NCI-H146 treated with DMSO at 0.1 percent for 48 hours (cell line): ENCODE measurements at regions not wholly inside any gene's neighbourhood (a gene's known extent, or its start where the extent isn't known, plus 50 kb on each side); places are given as distances from the start of the nearest gene placed in this dataset.
A peak's percentile ranks its signal among the peaks of the same experiment; 100 is the strongest.

Source experiments
- DNase-seq: peaks from one replicate; lab custom pipeline; 2025; ENCODE audit not compliant: unreplicated experiment; lab: John Stamatoyannopoulos, UW

DNA sequence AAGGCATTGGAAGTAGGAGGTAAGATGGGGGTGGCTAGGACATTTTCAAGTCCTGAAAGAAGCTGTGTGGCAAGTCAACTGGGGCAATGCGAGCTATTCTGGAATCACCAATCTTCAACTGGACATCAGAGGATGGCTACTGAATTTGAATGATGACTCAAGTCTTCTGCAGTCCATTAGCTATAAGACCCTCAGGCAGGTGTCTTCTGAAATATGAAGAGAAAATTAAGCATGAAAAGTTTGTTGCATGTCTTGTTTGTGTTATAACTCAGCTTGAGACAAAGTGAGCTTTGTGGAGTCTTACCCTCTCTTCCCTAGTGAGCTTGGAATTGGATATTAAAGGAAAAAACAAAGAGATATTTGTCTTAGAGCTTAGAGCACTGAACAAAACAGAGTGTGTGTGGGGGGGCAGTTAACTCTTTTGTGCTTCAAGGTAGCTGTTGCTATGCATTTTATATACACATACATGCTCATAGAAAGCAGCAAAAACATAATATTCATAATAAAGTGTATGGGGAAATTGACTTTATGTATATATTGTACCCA is 979.1 kb downstream of the MCTP2 start:
- DNase-seq, result no peak

- DNase-seq, result no peak
Measured at GRCh38 chr15:95215017-95215416, 983.7 kb downstream of the MCTP2 start.

GRCh38 chr15:95226835-95227234 is 995.5 kb downstream of the MCTP2 start:
- DNase-seq, result no peak

DNA sequence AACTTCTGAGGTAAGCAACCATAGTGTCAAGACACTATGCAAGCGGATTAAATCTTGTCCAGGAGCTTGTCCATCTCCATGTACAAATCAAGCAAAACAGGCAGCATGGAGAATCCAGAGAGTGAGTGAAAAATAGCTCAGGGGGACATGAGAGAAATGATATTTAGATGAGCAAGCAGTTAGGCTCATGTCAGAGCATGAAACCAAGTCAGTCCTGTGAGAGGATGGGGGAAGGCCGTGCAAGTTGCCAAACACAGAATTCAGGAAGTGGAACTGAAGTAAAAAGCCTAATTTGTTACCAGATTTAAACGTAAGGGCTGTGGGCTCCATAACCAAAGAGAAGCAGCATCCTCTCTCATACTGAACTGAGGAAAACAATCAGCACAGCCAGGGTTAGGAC is 995.9 kb downstream of the MCTP2 start:
- no peak for DNase-seq

DNA sequence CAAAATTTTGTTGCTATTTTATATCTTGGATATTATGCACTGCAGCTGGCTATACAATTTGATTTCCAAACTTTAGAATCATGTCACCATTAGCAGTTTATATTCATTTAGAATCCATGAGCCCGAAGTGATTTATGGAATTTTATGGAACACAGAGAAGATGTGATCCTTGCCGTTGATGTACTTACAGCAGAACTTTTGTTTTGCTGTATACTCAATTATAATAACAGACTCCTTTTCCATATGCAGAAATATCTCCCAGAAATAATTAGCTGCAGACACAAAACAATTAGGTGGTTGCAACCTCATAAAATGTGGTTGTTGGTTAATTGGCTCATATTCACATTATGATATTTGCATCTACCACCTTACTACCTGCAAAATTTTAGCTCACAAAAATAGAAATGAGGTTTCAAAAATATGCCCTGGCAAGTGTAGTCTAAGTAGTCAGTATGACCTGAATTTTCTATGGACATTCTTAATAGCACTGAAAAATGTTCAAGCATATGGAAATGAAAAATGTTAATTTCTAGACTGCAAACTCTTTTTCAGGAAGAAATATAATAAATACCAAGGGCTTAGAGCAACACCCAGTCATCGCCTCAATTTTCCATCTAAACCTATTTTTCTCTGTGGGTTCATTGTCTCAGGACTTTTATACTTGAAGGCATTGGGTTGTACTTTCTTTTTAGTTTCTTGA is 997.6 kb downstream of the MCTP2 start:
- no peak for DNase-seq

DNA sequence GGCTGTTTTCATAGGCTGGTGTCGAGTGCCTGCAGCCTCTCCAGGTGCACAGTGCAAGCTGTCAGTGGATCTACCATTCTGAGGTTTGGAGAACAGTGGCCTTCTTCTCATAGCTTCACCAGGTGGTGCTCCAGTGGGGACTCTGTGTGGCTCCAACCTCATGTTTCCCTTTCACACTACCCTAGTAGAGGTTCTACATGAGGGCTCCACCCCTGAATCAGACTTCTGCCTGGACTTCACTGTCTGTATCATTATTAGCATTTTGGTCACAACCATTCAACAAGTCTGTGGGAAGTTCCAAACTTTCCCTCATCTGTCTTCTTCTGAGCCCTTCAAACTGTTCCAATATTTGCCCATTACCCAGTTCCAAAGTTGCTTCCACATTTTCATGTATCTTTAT is 1003.7 kb downstream of the MCTP2 start:
- no peak for DNase-seq

- no peak for DNase-seq
Measured at GRCh38 chr15:95247071-95247984, 1016.0 kb downstream of the MCTP2 start.

DNA sequence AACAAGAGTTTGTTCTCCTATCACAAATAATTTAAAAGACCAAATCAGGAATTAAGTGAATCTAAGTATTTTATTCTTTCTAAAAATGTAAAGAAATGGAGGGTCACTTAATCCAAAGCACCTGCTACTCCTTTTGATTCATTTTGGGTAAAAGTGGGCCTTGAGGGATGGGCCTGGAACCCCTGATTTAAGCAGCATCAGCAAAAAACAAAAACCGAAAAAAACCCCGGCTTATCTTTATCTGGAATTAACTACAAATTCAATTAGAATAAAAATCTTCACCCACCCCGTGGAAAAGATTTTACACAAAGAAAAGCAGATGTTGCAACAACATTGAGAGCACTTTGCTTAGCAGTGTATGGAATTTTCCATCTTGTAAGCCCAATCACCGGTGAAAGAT is 1018.2 kb downstream of the MCTP2 start:
- no peak for DNase-seq

GRCh38 chr15:95252404-95252803 is 1021.0 kb downstream of the MCTP2 start:
- DNase-seq, result no peak

DNA sequence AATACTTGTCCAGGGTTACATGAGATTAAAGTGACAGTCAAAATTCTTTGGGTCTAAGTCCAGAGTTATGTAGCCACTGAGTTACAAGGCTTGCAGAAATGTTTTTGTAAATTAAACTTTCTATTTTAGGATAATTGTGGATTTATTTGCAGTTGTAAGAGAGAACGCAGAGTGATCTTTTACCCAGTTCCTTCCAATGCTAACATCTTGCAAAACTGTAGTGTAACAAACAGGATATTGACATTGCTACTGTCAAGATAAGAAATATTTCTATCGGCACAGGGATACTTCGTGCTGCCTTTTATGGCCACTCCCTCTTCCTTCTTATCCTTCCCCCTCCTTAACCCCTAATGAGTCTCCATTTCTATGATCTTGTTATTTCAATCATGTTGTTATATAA is 1022.9 kb downstream of the MCTP2 start:
- DNase-seq, result no peak

DNA sequence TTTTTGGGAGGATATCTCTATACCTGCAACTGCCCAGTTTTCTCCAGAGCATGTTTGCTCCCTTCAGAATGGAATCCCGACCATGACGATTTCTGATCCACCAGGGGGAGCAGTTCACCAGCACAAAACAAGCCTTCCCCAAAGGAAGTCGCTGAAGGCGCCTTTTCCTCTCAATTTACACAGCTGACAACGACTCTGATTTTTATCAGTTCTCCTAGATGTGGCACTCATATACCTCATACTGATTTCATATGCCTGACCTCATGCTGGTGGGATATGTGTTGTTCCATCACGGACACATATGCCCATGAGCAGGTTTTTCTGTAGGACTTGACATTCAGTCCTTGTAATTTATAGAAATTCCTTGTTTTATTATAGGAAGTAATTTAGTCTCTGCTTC is 1028.2 kb downstream of the MCTP2 start:
- DNase-seq, result peak; percentile 30

DNA sequence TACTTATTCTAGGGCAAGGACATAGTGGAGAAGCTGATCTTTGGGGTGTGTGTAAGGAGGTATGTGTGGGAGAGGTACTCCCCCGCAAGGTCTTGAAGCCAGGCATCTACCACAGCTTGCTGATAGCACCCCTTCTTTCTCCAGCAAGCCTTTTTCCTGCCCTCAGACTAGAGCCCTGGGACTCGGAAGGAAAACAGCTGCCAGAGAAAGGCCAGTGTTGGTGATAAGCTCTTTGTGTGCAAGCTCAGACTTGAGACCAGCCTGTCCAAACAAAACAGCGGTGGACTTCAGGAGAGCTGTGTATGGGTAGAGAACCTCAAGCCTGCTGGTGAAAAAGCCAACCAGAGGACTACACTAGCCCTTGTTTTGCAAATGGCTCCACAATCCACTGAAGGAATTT is 1028.6 kb downstream of the MCTP2 start:
- no peak for DNase-seq

DNA sequence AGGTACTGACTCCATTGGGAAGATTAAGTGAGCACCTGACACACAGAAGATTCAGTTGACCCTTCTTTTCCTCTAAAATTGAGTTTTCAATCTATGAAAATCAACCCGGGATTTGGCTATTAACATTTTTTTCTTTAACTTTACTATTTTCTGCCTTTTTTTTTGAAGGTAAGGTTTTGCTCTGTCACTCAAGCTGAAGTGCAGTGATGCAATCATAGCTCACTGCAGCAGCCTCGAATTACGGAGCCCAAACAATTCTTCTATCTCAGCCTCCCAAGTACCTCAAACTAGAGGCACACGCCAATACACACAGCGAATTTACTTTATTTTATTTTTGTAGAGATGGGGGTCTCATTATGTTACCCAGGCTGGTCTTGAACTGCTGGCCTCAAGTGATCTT is 1029.5 kb downstream of the MCTP2 start:
- DNase-seq, result no peak

- DNase-seq, result no peak
Measured at GRCh38 chr15:95261546-95261945, 1030.2 kb downstream of the MCTP2 start.

DNA sequence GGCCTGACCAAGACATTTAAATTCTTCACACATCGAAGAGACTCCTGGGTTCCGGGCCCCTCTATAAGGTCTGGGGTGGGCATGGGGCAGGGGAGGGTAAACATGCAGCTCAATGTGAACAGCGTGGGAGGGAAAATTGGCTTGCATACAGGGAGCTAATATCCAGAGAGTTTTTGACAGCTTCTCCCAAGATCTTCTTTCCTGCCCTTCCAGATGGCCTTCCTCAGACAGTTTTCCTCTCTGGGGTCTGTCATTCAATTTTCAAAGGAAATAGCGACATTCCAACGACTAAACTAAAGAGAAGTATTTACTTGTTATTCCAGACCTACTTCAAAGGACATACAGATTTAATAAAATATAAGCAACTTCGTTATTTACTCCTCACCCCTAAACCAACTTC is 1030.6 kb downstream of the MCTP2 start:
- DNase-seq, result no peak

DNA sequence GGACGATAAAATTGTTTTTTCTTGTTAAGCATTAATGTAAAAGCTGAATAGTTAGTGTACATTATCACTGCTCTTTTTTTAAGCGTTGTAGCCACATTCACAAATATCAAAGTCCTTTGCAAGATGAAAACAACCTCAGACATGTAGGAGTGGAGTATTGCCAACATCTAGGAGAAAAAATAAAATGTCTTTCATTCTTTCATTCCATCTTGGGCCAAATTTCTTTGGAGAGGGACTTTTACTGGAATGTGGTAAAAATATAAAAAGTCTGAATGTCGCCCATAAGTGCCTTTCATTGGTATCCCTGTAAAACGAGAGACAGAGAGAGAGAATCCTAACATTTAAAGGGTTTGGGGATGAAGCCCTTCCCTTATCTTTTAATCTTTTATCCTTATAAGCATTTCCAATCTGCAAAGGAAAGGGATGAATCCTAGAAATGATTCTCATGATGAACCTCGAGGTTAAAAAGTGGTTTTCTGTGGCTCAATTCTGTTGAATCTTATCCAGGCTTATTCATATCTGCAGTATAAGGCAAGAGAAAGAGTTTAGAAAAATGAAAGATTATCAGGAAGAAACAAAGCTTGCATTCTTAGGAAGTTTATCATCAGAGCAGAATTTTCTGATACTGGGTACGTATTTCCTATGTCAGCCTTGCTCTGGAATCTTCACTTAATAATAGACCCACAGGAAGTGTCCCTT is 1031.7 kb downstream of the MCTP2 start:
- DNase-seq, result no peak

- no peak for DNase-seq
Measured at GRCh38 chr15:95263751-95264150, 1032.4 kb downstream of the MCTP2 start.

DNA sequence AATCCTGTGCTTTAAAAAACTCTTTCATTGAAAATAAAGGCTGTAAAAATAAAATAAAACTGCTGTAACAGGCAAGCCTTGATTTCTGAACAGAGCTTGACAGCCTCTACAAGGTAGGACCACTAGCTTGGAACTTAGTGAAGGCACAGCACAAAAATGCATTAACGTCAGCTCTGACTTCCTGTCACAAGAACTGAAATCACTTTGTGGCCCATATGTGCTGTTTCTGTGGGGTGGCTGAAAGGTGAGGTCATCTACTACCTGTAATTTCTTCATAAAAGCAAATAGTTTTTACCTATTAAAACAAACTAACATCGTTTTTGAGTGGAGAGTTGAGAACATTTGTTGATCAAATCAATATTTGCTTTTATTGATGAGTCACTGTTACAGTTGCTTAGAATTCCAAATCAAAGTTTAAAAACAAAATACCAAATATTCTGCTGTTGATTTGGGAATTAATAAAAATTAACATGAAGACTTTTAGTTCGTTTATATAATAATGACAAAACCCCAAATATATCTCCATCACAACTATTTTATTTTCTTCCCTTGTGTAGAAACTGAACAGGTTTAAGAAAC is 1034.1 kb downstream of the MCTP2 start:
- no peak for DNase-seq

DNA sequence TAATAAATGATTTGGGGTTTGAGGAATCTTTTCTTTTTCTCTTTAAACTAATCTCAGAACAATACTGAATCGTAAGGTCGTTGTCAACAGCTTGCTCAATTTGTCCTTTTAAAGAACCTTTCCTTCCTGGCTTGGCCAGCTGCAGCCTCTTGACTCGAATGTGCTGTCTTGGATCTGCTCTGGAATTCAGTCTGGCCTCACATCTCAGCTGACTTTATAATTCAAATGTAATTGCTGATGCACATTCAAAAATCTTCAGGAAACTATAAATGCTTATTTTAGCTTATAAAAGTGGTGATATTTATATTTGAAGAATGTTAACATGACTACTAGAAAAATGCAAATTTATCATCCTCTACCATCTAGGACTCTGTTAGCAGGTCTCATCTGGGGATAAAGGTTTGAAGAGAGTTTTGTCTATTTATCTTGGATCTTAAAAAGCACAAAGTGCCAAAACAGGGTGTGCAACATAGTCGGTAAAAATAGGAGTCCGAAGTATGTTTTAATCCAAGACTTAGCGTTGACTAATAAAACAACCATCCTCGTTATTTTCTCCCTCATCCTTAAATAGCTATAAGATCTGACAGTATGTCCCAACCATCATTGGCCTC is 1035.2 kb downstream of the MCTP2 start:
- DNase-seq, result no peak

DNA sequence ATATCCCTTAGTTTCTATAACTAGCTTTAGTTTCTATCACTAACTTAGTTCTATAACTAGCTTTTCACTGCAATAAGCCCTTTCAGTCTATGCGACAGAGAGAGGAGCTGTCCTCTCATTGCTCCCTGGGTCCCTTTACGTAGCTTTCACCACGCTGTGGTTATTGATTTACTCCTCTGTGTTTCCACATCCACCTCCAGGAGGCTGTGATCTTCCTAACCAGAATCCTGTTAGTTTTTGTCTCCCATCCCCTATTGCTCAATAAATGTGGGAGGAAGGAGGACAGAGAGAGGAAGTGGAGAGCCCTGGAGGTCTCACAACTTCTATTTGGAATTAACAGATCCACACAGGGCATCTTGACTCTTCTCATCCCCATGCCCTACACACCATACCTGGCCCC is 1036.1 kb downstream of the MCTP2 start:
- DNase-seq, result no peak
